PFSK-1 (cell line): ENCODE measurements at regions not wholly inside any gene's neighbourhood (a gene's known extent, or its start where the extent isn't known, plus 50 kb on each side); places are given as distances from the start of the nearest gene placed in this dataset.

Experiments used
- FOXP2 ChIP-seq: optimal IDR thresholded peaks from 2 replicates; pipeline ENCODE3; 2011; ENCODE audit warnings: borderline replicate concordance, control low read depth, inconsistent platforms; ENCODE audit not compliant: insufficient read depth; ENCODE audit errors: extremely low read length, extremely low read depth
- POLR2AphosphoS5 ChIP-seq: IDR thresholded peaks from 2 replicates; pipeline ENCODE4 v1.6.1; 2012; ENCODE audit warnings: low read depth, mild to moderate bottlenecking, control low read depth, low read length, moderate library complexity
- SIN3A ChIP-seq: IDR thresholded peaks from 2 replicates; pipeline ENCODE4 v1.6.1; 2012; ENCODE audit warnings: mild to moderate bottlenecking, low read length, moderate library complexity, borderline replicate concordance; ENCODE audit not compliant: insufficient read depth
- TAF1 ChIP-seq: IDR thresholded peaks from 2 replicates; pipeline ENCODE4 v1.6.1; 2012; ENCODE audit warnings: low read length, control low read depth, borderline replicate concordance; ENCODE audit not compliant: insufficient read depth
- TF ChIP-seq, protein P1 (sequence below), 2 experiments: IDR thresholded peaks; 2 replicates each; pipeline versions ENCODE4 v1.6.1 to v1.8.0; 2011 to 2012; ENCODE audit warnings: low read depth in 2 of 2, low read length in 2 of 2, control low read depth in 1 of 2, inconsistent platforms in 1 of 2, mild to moderate bottlenecking in 1 of 2, moderate library complexity in 1 of 2; ENCODE audit not compliant: insufficient read depth in 1 of 2

DNA sequence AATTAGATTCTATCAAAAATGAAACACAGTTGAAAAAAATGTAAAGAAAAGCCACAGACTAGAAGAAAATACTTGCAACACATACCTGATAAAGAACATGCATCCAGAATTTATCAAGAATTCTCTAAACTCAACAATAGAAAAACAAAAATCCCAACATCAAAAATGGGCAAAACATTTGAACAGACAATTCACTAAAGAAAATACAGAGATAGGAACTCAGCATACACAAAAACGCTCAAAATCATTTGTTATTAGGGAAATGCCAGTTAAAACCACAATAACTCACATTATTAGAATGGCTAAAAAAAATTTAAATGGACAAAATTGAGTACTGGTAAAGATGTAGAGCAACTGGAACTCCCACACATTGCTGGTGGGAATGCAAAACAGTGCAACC is 311.0 kb upstream of the PRDM1 start:
- no peak for TF ChIP-seq FOXP2
- TF ChIP-seq, protein P1, sequence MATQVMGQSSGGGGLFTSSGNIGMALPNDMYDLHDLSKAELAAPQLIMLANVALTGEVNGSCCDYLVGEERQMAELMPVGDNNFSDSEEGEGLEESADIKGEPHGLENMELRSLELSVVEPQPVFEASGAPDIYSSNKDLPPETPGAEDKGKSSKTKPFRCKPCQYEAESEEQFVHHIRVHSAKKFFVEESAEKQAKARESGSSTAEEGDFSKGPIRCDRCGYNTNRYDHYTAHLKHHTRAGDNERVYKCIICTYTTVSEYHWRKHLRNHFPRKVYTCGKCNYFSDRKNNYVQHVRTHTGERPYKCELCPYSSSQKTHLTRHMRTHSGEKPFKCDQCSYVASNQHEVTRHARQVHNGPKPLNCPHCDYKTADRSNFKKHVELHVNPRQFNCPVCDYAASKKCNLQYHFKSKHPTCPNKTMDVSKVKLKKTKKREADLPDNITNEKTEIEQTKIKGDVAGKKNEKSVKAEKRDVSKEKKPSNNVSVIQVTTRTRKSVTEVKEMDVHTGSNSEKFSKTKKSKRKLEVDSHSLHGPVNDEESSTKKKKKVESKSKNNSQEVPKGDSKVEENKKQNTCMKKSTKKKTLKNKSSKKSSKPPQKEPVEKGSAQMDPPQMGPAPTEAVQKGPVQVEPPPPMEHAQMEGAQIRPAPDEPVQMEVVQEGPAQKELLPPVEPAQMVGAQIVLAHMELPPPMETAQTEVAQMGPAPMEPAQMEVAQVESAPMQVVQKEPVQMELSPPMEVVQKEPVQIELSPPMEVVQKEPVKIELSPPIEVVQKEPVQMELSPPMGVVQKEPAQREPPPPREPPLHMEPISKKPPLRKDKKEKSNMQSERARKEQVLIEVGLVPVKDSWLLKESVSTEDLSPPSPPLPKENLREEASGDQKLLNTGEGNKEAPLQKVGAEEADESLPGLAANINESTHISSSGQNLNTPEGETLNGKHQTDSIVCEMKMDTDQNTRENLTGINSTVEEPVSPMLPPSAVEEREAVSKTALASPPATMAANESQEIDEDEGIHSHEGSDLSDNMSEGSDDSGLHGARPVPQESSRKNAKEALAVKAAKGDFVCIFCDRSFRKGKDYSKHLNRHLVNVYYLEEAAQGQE (IDR thresholded peaks at IDR 0.05; ENCODE audit: insufficient read depth in 1 of 2, low read depth in 2 of 2, low read length in 2 of 2) = no peak
- TF ChIP-seq POLR2AphosphoS5 = no peak
- TF ChIP-seq TAF1 = no peak
- no peak for TF ChIP-seq SIN3A

- TF ChIP-seq FOXP2 (no peak), TAF1 (no peak), SIN3A (no peak), POLR2AphosphoS5 (no peak)
- TF ChIP-seq, protein P1 (IDR thresholded peaks at IDR 0.05; ENCODE audit: insufficient read depth in 1 of 2, low read depth in 2 of 2, low read length in 2 of 2) = no peak
These were observed 311.9 kb upstream of the PRDM1 start for GRCh38 chr6:105774247-105774646.

GRCh38 chr6:105771313-105771970 is 314.7 kb upstream of the PRDM1 start:
- TF ChIP-seq SIN3A = no peak
- TF ChIP-seq, protein P1 (IDR thresholded peaks at IDR 0.05; ENCODE audit: insufficient read depth in 1 of 2, low read depth in 2 of 2, low read length in 2 of 2) = no peak
- TF ChIP-seq FOXP2 = no peak
- TF ChIP-seq POLR2AphosphoS5 = no peak
- TF ChIP-seq TAF1 = no peak

- TF ChIP-seq SIN3A (no peak), TAF1 (no peak)
- TF ChIP-seq, protein P1 (IDR thresholded peaks at IDR 0.05; ENCODE audit: insufficient read depth in 1 of 2, low read depth in 2 of 2, low read length in 2 of 2) = no peak
These were observed 316.1 kb upstream of the PRDM1 start for GRCh38 chr6:105769987-105770386.

DNA sequence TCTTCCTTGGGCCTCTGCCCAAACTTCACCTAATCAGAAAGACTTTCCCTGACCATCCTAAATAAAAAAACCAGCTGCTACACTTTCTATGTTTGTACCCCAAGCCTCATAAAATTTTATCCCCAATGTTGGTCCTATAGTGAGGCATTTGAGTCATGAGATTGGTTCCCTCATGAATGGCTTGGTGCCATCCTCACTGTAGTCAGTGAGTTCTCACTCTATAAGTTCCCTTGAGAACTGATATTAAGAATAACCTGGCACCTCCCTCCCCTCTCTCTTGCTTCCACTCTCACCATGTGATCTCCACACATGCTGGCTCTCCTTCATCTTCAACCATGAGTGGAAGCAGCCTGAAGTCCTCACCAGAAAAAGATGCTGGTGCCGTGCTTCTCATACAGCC is 316.9 kb upstream of the PRDM1 start:
- TF ChIP-seq FOXP2 (no peak), TAF1 (no peak), POLR2AphosphoS5 (no peak), SIN3A (no peak)
- TF ChIP-seq, protein P1 (IDR thresholded peaks at IDR 0.05; ENCODE audit: insufficient read depth in 1 of 2, low read depth in 2 of 2, low read length in 2 of 2) = no peak
